PC-3 (cell line): ENCODE measurements at regions not wholly inside any gene's neighbourhood (a gene's known extent, or its start where the extent isn't known, plus 50 kb on each side); places are given as distances from the start of the nearest gene placed in this dataset.

Source experiments
- ATAC-seq: fragments of 200-7000 bp; cut with Tn5 transposase; 2 replicates; pipeline ENCODE4 v1.9.1; 2020; ENCODE audit warnings: mild to moderate bottlenecking, moderate library complexity
- BruUV-seq: library from RNA; stranded (reverse); fragments of 400-500 nt; replicated peaks from 2 replicates; lab custom pipeline; 2021; lab: Mats Ljungman, UMichigan
- CTCF ChIA-PET: fragments of 300-600 bp; sonication (Branson Sonifier 250); formaldehyde crosslinking; loops from one replicate; lab custom pipeline; 2022; ENCODE audit warnings: antibody characterized with exemption; lab: Charles Lee
- POLR2A ChIA-PET: fragments of 300-600 bp; sonication (Branson Sonifier 250); formaldehyde crosslinking; loops from one replicate; lab custom pipeline; 2022; ENCODE audit warnings: antibody characterized with exemption; ENCODE audit not compliant: unreplicated experiment; lab: Charles Lee
- DNase-seq: peaks from one replicate; pipeline ENCODE4 v3.0.0-alpha.2; 2015
- H2AFZ ChIP-seq: fragments of 300-600 bp; sonication (generic); 2 replicates; pipeline ENCODE4 v1.6.0; 2016; ENCODE audit warnings: antibody characterized with exemption, low read length
- H3F3A ChIP-seq: fragments of 300-600 bp; sonication (generic); one replicate; pipeline ENCODE4 v1.6.0; 2017; ENCODE audit warnings: antibody characterized with exemption, low read length, control low read depth, mild to moderate bottlenecking; ENCODE audit not compliant: unreplicated experiment
- H3K27ac ChIP-seq: fragments of 300-600 bp; sonication (generic); 2 replicates; pipeline ENCODE4 v1.5.1; 2016; ENCODE audit warnings: mild to moderate bottlenecking, low read length
- H3K27me3 ChIP-seq: fragments of 300-600 bp; sonication (generic); 2 replicates; pipeline ENCODE4 v1.6.1; 2016; ENCODE audit warnings: low read length, mixed read lengths
- H3K36me3 ChIP-seq: fragments of 300-600 bp; sonication (generic); 2 replicates; pipeline ENCODE4 v1.6.1; 2016; ENCODE audit warnings: low read depth, mixed run types, low read length, mixed read lengths
- H3K4me1 ChIP-seq: fragments of 300-600 bp; sonication (generic); 2 replicates; pipeline ENCODE4 v1.5.1; 2016; ENCODE audit warnings: low read length; ENCODE audit not compliant: insufficient read depth
- H3K4me2 ChIP-seq: fragments of 300-600 bp; sonication (generic); 2 replicates; pipeline ENCODE4 v1.6.0; 2016; ENCODE audit warnings: low read length
- H3K4me3 ChIP-seq: fragments of 300-600 bp; sonication (generic); 2 replicates; pipeline ENCODE4 v1.5.1; 2016; ENCODE audit warnings: mild to moderate bottlenecking, low read length, mixed read lengths
- H3K79me2 ChIP-seq: fragments of 300-600 bp; sonication (generic); 2 replicates; pipeline ENCODE4 v1.6.1; 2017; ENCODE audit warnings: low read length, mixed read lengths
- H3K9ac ChIP-seq: fragments of 300-600 bp; sonication (generic); 2 replicates; pipeline ENCODE4 v1.6.0; 2016; ENCODE audit warnings: mild to moderate bottlenecking, low read length
- H3K9me2 ChIP-seq: fragments of 300-600 bp; sonication (generic); replicated peaks from 2 replicates; pipeline ENCODE4 v1.6.1; 2016; ENCODE audit warnings: mixed run types, low read length, mixed read lengths
- H3K9me3 ChIP-seq: fragments of 300-600 bp; sonication (generic); 2 replicates; pipeline ENCODE4 v1.6.1; 2016; ENCODE audit warnings: low read length, mixed read lengths
- H4K20me1 ChIP-seq: fragments of 300-600 bp; sonication (generic); 2 replicates; pipeline ENCODE4 v1.6.1; 2016; ENCODE audit warnings: low read length, mixed read lengths
- CTCF ChIP-seq: fragments of 300-600 bp; sonication (generic); conservative IDR thresholded peaks from 2 replicates; pipeline ENCODE4 v1.5.1; 2017; ENCODE audit warnings: antibody characterized with exemption, low read depth, mild to moderate bottlenecking, low read length
- EZH2 ChIP-seq: fragments of 300-600 bp; sonication (generic); IDR thresholded peaks from one replicate; pipeline ENCODE4 v1.6.1; 2017; ENCODE audit warnings: antibody characterized with exemption, mild to moderate bottlenecking, low read length; ENCODE audit not compliant: unreplicated experiment
- EZH2phosphoT487 ChIP-seq: fragments of 300-600 bp; sonication (generic); IDR thresholded peaks from 2 replicates; pipeline ENCODE4 v1.6.1; 2018; ENCODE audit warnings: mild to moderate bottlenecking, antibody characterized with exemption, low read length, borderline replicate concordance
- intact Hi-C: fragments of 100-400 bp; cut with micrococcal nuclease; formaldehyde crosslinking; loops from 2 replicates; pipeline ENCODE4 v1.9.0; 2023

- H2AFZ ChIP-seq, result no peak overlapping the region
- DNase-seq (peak; percentile 31), ATAC-seq (no peak)
- no peaks in the 10 kb centered on the region for H3F3A ChIP-seq
- POLR2A ChIA-PET, result interaction anchor here (0.6 kb wide), 1 partner anchor 92 kb away, joined by 3 read pairs; no protein-coding TSS in a partner anchor
- H3K9me3 ChIP-seq, result no peaks in the 10 kb centered on the region
- no peak overlapping the region for H3K4me2 ChIP-seq
- intact Hi-C loops, result loop anchor here (5.0 kb wide), 2 partner anchors 71 to 126 kb away; partner anchors contain the start of gene MAP4K3
- peaks cover 58% of the 10 kb centered on the region for H3K4me1 ChIP-seq
- CTCF ChIA-PET, result no interaction called here
- no peak overlapping the region for H3K9ac ChIP-seq
- H3K9me2 ChIP-seq, result no peaks in the 10 kb centered on the region
- H4K20me1 ChIP-seq, result no peaks in the 10 kb centered on the region
- BruUV-seq, result no TSS peak
- H3K27me3 ChIP-seq, result no peaks in the 10 kb centered on the region
- TF ChIP-seq EZH2 (no peak), EZH2phosphoT487 (no peak), CTCF (no peak)
- H3K36me3 ChIP-seq, result no peaks in the 10 kb centered on the region
- peak overlapping the region; percentile 98 for H3K27ac ChIP-seq
- no peak overlapping the region for H3K4me3 ChIP-seq
- H3K79me2 ChIP-seq, result no peaks in the 10 kb centered on the region
These were observed 71.1 kb upstream of the MAP4K3 start for GRCh38 chr2:39508198-39508597.

- DNase-seq (no peak), ATAC-seq (no peak)
- CTCF ChIA-PET, result no interaction called here
- peaks cover 55% of the 10 kb centered on the region for H3K4me1 ChIP-seq
- H3K27ac ChIP-seq, result no peak overlapping the region
- no TSS peak for BruUV-seq
- intact Hi-C loops, result loop anchor here (10.0 kb wide), 1 partner anchor 215 kb away; no protein-coding TSS in a partner anchor
- no peaks in the 10 kb centered on the region for H3K27me3 ChIP-seq
- no peak overlapping the region for H3K4me3 ChIP-seq
- H3K36me3 ChIP-seq, result no peaks in the 10 kb centered on the region
- no peaks in the 10 kb centered on the region for H3F3A ChIP-seq
- H3K79me2 ChIP-seq, result no peaks in the 10 kb centered on the region
- no peak for TF ChIP-seq EZH2phosphoT487
- TF ChIP-seq EZH2, result no peak
- no peak for TF ChIP-seq CTCF
- H3K9ac ChIP-seq, result no peak overlapping the region
- H4K20me1 ChIP-seq, result no peaks in the 10 kb centered on the region
- H3K9me2 ChIP-seq, result no peaks in the 10 kb centered on the region
- H3K9me3 ChIP-seq, result no peaks in the 10 kb centered on the region
- no peak overlapping the region for H3K4me2 ChIP-seq
- POLR2A ChIA-PET, result no interaction called here
- H2AFZ ChIP-seq, result no peak overlapping the region
These were observed 73.1 kb upstream of the MAP4K3 start for GRCh38 chr2:39510140-39510539.

GRCh38 chr2:39511219-39511604, 74.1 kb upstream of the MAP4K3 start:
- Histone ChIP-seq H3K27me3 (no peaks in the 10 kb centered on the region), H3K79me2 (no peaks in the 10 kb centered on the region), H3K9ac (no peak overlapping the region), H3K9me3 (no peaks in the 10 kb centered on the region), H2AFZ (no peak overlapping the region), H3K4me1 (peaks cover 45% of the 10 kb centered on the region), H3K4me2 (no peak overlapping the region), H3K36me3 (no peaks in the 10 kb centered on the region), H3K9me2 (no peaks in the 10 kb centered on the region), H4K20me1 (no peaks in the 10 kb centered on the region), H3F3A (no peaks in the 10 kb centered on the region), H3K4me3 (no peak overlapping the region), H3K27ac (no peak overlapping the region)
- ATAC-seq, result no peak
- DNase-seq, result no peak
- BruUV-seq, result no TSS peak
- no peak for TF ChIP-seq EZH2
- TF ChIP-seq CTCF, result no peak
- TF ChIP-seq EZH2phosphoT487, result no peak
- intact Hi-C loops, result loop anchor here (10.0 kb wide), 1 partner anchor 214 kb away; no protein-coding TSS in a partner anchor
- POLR2A ChIA-PET, result no interaction called here
- CTCF ChIA-PET, result no interaction called here
